GM10248 (cell line): ENCODE measurements at regions not wholly inside any gene's neighbourhood (a gene's known extent, or its start where the extent isn't known, plus 50 kb on each side); places are given as distances from the start of the nearest gene placed in this dataset.
"Not testable (repeated sequence)": the region's sequence is repeated elsewhere in the genome, so short reads cannot be mapped to it uniquely, and the experiment has no call there.

Experiments used
- CTCF ChIA-PET: fragments of 300-600 bp; sonication (Branson Sonifier 250); formaldehyde crosslinking; extraction: SDS; loops from one replicate; lab custom pipeline; 2021; ENCODE audit warnings: antibody characterized with exemption; lab: Yijun Ruan, JAX
- POLR2A ChIA-PET: fragments of 350-650 bp; sonication (Branson Sonifier 250); formaldehyde crosslinking; extraction: SDS; loops from one replicate; lab custom pipeline; 2020; ENCODE audit warnings: antibody characterized with exemption; lab: Yijun Ruan, JAX
- DNase-seq: peaks from one replicate; pipeline ENCODE4 v3.0.0; 2012; ENCODE audit errors: extremely low spot score
- CTCF ChIP-seq: IDR thresholded peaks from 2 replicates; pipeline ENCODE4 v1.5.1; 2012; ENCODE audit warnings: mild to moderate bottlenecking, low read depth; ENCODE audit errors: extremely low read depth, missing control alignments, control extremely low read depth

GRCh38 chr4:188346171-188346809, 207.0 kb downstream of the TRIML1 start:
- POLR2A ChIA-PET: no interaction called here
- DNase-seq: no peak
- CTCF ChIA-PET: interaction anchor here (0.8 kb wide), 1 partner anchor 326 kb away, joined by 3 read pairs; no protein-coding TSS in a partner anchor
- TF ChIP-seq CTCF: no peak

GRCh38 chr4:188347339-188347738, 208.1 kb downstream of the TRIML1 start:
- ChIA-PET POLR2A (no interaction called here), CTCF (interaction anchor here (1.0 kb wide), 1 partner anchor 10 kb away, joined by 3 read pairs; no protein-coding TSS in a partner anchor)
- no peak for DNase-seq
- TF ChIP-seq CTCF: no peak

- DNase-seq, POLR2A ChIA-PET, CTCF ChIA-PET: not testable (repeated sequence)
Measured at GRCh38 chr4:188349569-188349968, 210.3 kb downstream of the TRIML1 start.

GRCh38 chr4:188363196-188363595, 224.0 kb downstream of the TRIML1 start:
- no peak for TF ChIP-seq CTCF
- DNase-seq: no peak
- POLR2A ChIA-PET: no interaction called here
- CTCF ChIA-PET: no interaction called here

GRCh38 chr4:188370777-188371176, 231.5 kb downstream of the TRIML1 start:
- ChIA-PET POLR2A (no interaction called here), CTCF (no interaction called here)
- TF ChIP-seq CTCF: no peak
- no peak for DNase-seq

GRCh38 chr4:188372058-188372457, 232.8 kb downstream of the TRIML1 start:
- POLR2A ChIA-PET: no interaction called here
- no peak for DNase-seq
- no peak for TF ChIP-seq CTCF
- CTCF ChIA-PET: no interaction called here

- DNase-seq: no peak
- CTCF ChIA-PET: no interaction called here
- POLR2A ChIA-PET: no interaction called here
Measured at GRCh38 chr4:188372829-188373228, 233.6 kb downstream of the TRIML1 start.

More at GRCh38 chr4:188372829-188373228, 233.6 kb downstream of the TRIML1 start:
- no peak for TF ChIP-seq CTCF
